ENCODE measurements at regions not wholly inside any gene's neighbourhood (a gene's known extent, or its start where the extent isn't known, plus 50 kb on each side); places are given as distances from the start of the nearest gene placed in this dataset.

DNA sequence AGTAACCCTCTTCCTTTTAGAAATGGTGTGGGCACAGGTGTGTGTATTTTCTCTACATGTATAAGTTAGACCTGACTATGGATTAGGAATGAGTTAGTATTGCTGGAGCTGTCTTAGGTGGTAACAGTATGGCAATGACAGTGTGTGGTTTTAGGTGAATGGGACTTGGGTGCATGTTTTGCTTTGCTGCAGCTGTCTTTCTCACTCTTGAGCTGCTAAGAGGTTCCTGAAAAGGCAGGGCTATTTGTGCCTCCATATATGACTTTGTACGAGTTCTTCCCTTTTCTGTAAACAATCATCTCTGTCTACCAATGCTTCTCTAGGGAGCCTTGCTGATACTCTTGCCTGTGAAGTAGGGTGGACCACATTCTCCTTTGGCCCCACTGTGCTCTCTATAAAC lies 234.8 kb upstream of the HHIP start (continued):
- TF ChIP-seq, protein P1, sequence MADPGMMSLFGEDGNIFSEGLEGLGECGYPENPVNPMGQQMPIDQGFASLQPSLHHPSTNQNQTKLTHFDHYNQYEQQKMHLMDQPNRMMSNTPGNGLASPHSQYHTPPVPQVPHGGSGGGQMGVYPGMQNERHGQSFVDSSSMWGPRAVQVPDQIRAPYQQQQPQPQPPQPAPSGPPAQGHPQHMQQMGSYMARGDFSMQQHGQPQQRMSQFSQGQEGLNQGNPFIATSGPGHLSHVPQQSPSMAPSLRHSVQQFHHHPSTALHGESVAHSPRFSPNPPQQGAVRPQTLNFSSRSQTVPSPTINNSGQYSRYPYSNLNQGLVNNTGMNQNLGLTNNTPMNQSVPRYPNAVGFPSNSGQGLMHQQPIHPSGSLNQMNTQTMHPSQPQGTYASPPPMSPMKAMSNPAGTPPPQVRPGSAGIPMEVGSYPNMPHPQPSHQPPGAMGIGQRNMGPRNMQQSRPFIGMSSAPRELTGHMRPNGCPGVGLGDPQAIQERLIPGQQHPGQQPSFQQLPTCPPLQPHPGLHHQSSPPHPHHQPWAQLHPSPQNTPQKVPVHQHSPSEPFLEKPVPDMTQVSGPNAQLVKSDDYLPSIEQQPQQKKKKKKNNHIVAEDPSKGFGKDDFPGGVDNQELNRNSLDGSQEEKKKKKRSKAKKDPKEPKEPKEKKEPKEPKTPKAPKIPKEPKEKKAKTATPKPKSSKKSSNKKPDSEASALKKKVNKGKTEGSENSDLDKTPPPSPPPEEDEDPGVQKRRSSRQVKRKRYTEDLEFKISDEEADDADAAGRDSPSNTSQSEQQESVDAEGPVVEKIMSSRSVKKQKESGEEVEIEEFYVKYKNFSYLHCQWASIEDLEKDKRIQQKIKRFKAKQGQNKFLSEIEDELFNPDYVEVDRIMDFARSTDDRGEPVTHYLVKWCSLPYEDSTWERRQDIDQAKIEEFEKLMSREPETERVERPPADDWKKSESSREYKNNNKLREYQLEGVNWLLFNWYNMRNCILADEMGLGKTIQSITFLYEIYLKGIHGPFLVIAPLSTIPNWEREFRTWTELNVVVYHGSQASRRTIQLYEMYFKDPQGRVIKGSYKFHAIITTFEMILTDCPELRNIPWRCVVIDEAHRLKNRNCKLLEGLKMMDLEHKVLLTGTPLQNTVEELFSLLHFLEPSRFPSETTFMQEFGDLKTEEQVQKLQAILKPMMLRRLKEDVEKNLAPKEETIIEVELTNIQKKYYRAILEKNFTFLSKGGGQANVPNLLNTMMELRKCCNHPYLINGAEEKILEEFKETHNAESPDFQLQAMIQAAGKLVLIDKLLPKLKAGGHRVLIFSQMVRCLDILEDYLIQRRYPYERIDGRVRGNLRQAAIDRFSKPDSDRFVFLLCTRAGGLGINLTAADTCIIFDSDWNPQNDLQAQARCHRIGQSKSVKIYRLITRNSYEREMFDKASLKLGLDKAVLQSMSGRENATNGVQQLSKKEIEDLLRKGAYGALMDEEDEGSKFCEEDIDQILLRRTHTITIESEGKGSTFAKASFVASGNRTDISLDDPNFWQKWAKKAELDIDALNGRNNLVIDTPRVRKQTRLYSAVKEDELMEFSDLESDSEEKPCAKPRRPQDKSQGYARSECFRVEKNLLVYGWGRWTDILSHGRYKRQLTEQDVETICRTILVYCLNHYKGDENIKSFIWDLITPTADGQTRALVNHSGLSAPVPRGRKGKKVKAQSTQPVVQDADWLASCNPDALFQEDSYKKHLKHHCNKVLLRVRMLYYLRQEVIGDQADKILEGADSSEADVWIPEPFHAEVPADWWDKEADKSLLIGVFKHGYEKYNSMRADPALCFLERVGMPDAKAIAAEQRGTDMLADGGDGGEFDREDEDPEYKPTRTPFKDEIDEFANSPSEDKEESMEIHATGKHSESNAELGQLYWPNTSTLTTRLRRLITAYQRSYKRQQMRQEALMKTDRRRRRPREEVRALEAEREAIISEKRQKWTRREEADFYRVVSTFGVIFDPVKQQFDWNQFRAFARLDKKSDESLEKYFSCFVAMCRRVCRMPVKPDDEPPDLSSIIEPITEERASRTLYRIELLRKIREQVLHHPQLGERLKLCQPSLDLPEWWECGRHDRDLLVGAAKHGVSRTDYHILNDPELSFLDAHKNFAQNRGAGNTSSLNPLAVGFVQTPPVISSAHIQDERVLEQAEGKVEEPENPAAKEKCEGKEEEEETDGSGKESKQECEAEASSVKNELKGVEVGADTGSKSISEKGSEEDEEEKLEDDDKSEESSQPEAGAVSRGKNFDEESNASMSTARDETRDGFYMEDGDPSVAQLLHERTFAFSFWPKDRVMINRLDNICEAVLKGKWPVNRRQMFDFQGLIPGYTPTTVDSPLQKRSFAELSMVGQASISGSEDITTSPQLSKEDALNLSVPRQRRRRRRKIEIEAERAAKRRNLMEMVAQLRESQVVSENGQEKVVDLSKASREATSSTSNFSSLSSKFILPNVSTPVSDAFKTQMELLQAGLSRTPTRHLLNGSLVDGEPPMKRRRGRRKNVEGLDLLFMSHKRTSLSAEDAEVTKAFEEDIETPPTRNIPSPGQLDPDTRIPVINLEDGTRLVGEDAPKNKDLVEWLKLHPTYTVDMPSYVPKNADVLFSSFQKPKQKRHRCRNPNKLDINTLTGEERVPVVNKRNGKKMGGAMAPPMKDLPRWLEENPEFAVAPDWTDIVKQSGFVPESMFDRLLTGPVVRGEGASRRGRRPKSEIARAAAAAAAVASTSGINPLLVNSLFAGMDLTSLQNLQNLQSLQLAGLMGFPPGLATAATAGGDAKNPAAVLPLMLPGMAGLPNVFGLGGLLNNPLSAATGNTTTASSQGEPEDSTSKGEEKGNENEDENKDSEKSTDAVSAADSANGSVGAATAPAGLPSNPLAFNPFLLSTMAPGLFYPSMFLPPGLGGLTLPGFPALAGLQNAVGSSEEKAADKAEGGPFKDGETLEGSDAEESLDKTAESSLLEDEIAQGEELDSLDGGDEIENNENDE (IDR thresholded peaks at IDR 0.05; ENCODE audit: insufficient replicate concordance, low read length): no peak
- TF ChIP-seq, protein P2, sequence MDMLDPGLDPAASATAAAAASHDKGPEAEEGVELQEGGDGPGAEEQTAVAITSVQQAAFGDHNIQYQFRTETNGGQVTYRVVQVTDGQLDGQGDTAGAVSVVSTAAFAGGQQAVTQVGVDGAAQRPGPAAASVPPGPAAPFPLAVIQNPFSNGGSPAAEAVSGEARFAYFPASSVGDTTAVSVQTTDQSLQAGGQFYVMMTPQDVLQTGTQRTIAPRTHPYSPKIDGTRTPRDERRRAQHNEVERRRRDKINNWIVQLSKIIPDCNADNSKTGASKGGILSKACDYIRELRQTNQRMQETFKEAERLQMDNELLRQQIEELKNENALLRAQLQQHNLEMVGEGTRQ (IDR thresholded peaks at IDR 0.05; ENCODE audit: low read length): no peak
- TF ChIP-seq POLR2AphosphoS5 (IDR thresholded peaks at IDR 0.05; ENCODE audit: low read depth, low read length): no peak
- no peak for TF ChIP-seq NANOG (IDR thresholded peaks at IDR 0.05; ENCODE audit: insufficient read depth, low read depth, low read length, poor library complexity, severe bottlenecking)

Measured in H1 (cell line).